ENCODE measurements at regions not wholly inside any gene's neighbourhood (a gene's known extent, or its start where the extent isn't known, plus 50 kb on each side); places are given as distances from the start of the nearest gene placed in this dataset.

DNA sequence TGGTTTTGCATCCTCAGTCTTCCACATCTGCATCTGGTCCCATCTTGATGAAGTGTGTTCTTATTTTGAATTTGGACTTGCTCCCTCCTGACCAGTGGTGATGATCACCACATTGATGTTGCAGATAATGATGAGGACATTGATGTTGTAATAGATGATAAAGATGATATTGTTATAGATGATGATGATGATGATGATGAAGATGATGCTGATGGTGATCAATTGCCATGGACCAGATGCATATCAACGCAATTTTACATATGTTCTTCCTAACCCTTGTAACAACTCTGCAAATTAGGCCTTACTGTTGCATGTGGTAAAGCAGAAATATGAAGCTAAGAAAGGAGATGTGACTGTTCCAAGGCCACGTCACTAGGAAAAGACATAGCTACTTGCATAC is 380.3 kb upstream of the TBX3 start:
- no peak for DNase-seq (ENCODE audit: low spot score)
- in situ Hi-C loops (cut with MboI; ENCODE audit: low pct_unique_long_range_greater_than_20kb, low sequenced_read_pairs, unreplicated experiment): no loop called here
- TF ChIP-seq, protein P1, sequence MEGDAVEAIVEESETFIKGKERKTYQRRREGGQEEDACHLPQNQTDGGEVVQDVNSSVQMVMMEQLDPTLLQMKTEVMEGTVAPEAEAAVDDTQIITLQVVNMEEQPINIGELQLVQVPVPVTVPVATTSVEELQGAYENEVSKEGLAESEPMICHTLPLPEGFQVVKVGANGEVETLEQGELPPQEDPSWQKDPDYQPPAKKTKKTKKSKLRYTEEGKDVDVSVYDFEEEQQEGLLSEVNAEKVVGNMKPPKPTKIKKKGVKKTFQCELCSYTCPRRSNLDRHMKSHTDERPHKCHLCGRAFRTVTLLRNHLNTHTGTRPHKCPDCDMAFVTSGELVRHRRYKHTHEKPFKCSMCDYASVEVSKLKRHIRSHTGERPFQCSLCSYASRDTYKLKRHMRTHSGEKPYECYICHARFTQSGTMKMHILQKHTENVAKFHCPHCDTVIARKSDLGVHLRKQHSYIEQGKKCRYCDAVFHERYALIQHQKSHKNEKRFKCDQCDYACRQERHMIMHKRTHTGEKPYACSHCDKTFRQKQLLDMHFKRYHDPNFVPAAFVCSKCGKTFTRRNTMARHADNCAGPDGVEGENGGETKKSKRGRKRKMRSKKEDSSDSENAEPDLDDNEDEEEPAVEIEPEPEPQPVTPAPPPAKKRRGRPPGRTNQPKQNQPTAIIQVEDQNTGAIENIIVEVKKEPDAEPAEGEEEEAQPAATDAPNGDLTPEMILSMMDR (IDR thresholded peaks at IDR 0.05; ENCODE audit: extremely low read depth, insufficient read depth, missing control alignments): no peak

DNA sequence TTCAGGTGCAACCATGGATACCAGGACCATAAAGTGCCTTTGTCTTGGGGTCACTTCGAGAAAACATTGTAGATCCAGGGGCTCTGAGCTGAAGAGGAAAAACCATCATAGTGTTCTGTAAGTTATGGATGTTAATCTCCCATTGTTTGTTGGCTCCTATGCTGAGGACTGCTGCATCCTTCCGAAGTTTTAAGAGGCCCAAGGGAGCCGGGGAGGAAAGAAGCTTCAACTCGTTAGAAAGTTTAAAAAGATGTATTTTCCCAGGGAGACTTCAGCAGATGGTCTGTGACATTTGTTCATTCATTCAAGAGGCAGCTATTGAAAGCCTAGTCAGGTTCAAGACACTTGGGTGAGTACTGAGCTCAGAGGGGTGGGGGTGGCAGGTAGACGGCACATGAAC is 378.8 kb upstream of the TBX3 start:
- no peak for DNase-seq (ENCODE audit: low spot score)
- in situ Hi-C loops (cut with MboI; ENCODE audit: low pct_unique_long_range_greater_than_20kb, low sequenced_read_pairs, unreplicated experiment): no loop called here
- TF ChIP-seq, protein P1 (IDR thresholded peaks at IDR 0.05; ENCODE audit: extremely low read depth, insufficient read depth, missing control alignments): no peak

DNA sequence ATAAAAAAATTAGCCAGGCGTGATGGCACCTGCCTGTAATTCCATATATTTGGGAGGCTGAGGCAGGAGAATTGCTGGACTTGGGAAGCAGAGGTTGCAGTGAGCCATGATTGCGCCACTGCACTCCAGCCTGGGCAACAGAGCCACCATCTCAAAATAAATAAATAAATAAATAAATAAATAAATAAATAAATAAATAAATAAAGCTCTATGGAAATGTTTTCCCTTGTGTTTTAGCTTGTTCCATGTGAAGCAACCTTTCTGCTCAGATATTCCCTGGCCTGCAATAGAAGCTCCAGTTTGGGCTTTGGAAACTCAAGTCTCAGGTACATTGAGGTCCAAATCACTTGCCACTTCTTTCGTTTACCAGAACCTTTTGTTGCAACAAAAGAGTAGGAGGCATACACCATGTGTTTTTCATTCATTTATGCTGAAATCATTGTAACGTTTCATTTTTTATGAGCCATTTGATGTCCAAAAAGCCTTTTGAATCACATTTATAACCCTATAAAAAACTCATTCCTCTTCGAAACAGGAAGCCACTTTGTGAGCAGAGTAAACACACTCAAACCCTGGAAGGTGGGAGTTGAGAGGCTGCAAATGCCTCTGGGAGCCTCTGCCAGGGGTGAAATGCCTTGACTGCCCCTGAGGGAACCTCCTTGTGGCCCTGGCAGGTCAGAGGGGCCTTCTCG is 376.6 kb upstream of the TBX3 start:
- in situ Hi-C loops (cut with MboI; ENCODE audit: low pct_unique_long_range_greater_than_20kb, low sequenced_read_pairs, unreplicated experiment): no loop called here
- TF ChIP-seq, protein P1 (IDR thresholded peaks at IDR 0.05; ENCODE audit: extremely low read depth, insufficient read depth, missing control alignments): no peak
- no peak for DNase-seq (ENCODE audit: low spot score)

DNA sequence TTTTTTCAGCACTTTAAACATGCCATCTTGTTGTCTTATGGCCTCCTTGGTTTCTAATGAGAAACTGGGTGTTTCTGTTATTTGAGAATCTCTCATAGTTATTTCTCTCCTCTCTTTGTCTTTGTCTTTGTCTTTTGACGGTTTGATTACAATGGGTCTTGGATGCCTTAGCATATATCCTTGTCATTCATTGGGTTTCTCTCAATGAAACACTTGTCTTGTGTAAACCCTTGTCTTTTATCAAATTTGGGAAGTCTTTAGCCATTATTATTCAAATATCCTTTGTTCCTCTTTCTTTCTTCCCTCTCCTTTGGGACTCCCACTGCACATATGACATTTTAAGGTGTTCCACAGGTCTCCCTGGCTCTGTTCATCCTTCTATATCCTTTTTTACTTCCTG is 373.5 kb upstream of the TBX3 start:
- in situ Hi-C loops (cut with MboI; ENCODE audit: low pct_unique_long_range_greater_than_20kb, low sequenced_read_pairs, unreplicated experiment): no loop called here
- TF ChIP-seq, protein P1 (IDR thresholded peaks at IDR 0.05; ENCODE audit: extremely low read depth, insufficient read depth, missing control alignments): no peak
- no peak for DNase-seq (ENCODE audit: low spot score)

DNA sequence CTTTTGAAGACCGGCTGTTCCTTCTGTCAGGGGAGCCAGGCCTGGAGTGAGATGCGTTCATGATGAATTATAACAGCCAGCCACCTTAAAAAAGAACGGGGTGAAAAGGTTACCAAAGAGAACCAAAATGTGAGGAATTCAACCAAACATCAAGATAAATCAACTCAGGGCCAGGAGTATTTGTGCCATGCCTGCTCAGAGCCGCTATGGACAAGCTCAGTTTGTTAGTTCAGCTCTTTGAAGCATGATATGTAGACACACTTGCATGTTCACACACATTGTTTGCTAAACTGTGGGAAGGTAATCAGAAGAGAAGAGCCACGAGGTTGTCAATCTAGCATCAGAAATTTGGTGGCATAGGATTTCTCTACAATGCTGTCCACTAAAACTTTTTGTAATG is 367.4 kb upstream of the TBX3 start:
- TF ChIP-seq, protein P1 (IDR thresholded peaks at IDR 0.05; ENCODE audit: extremely low read depth, insufficient read depth, missing control alignments): no peak
- no peak for DNase-seq (ENCODE audit: low spot score)
- in situ Hi-C loops (cut with MboI; ENCODE audit: low pct_unique_long_range_greater_than_20kb, low sequenced_read_pairs, unreplicated experiment): no loop called here

DNA sequence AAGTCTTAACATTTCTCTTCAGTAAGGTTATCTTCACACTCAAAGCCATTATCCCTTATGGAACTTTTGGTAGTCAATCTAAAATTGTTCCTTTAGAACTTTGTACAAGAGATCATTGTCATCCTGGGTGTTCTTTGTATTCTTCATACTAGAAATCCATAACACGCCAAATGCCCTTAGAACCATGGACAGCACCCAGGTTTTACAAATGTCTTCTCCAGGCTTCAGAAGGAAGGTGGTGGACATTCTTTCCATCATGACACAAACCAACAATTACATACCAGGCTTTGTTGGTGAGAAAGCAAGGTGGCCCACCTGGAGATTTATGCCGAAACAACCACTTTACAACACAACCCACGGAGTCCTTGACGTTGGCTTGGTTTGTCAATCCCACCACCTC is 365.6 kb upstream of the TBX3 start:
- TF ChIP-seq, protein P1 (IDR thresholded peaks at IDR 0.05; ENCODE audit: extremely low read depth, insufficient read depth, missing control alignments): no peak
- DNase-seq (ENCODE audit: low spot score): no peak
- in situ Hi-C loops (cut with MboI; ENCODE audit: low pct_unique_long_range_greater_than_20kb, low sequenced_read_pairs, unreplicated experiment): no loop called here

Data from GM13977 (cell line).